Activated naive CD4-positive, alpha-beta T cell treated with anti-CD3 and anti-CD28 coated beads, Interleukin-2, amount 50 U/mL, for 16 hours (primary cell): ENCODE measurements at regions not wholly inside any gene's neighbourhood (a gene's known extent, or its start where the extent isn't known, plus 50 kb on each side); places are given as distances from the start of the nearest gene placed in this dataset.

ENCODE experiments used
- DNase-seq: peaks from one replicate; pipeline ENCODE4 v3.0.0-alpha.2; 2020

DNA sequence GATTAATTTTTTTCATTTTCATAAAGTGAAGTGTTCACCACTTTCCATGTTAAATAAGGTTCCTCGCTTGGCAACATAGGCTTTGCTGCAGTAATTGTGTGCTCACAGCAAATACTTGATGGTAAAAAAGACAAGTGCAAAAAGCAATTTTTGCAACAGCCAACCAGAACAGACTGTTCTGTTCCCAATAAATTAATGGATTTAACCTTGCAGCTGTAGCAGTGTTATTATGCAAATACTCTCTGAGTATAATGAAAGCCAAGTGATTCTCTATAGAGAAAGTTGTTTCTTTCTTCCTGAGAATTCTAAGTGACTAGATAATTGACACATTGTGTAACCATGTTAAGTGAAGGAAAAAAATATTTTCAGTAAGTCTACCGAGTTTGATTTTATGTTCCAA, 183.7 kb upstream of the NAALADL2 start:
- DNase-seq = no peak

DNA sequence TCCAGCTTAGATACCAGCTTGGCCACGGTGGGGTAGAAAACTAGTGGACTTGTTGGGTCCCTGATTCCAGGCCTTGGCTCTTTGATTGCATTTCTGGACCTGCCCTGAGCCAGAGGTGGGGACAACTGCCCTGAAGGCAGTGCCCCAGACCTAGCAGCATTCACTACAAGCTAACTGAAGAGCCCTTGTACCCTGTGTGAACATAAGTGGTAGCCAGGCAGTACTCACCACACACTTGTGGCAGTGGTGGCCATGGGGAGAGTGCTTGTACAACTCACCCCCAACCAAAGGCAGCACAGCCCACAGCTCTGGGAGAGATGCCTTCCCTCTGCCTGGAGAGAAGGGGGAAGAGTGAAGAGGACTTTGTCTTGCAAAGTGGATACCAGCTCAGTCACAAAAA, 177.3 kb upstream of the NAALADL2 start:
- no peak for DNase-seq

DNA sequence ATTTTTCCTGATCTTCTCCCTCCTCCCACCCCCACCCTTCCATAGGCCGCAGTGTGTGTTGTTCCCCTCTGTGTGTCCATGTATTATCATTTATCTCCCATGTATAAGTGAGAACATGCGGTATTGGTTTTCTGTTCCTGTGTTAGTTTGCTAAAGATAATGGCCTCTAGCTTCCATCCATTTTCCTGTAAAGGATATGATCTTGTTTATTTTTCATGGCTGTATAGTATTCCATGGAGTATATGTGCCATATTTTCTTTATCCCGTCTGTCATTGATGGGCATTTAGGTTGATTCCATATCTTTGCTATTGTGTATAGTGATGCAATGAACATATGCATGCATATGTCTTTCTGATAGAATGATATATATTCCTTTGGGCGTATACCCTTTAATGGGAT, 173.3 kb upstream of the NAALADL2 start:
- DNase-seq = no peak

DNA sequence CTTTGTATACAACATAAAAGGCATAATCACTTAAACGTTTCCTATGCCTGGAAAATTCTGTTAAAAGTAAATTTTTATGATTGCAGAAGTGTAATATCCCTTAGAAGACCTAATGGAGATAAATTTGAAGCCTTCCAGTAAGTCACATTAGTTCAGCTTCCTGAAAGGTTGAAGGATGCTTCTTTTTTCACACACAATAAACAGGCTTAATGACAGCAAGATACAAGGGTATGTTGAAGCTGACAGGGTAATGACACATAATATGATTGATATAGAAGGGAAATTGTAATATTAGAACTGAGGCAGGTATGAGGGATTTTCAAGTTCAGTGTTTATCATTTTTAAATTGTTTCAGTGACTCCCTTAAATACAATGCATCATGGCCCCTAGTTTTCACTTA, 161.8 kb upstream of the NAALADL2 start:
- no peak for DNase-seq

DNA sequence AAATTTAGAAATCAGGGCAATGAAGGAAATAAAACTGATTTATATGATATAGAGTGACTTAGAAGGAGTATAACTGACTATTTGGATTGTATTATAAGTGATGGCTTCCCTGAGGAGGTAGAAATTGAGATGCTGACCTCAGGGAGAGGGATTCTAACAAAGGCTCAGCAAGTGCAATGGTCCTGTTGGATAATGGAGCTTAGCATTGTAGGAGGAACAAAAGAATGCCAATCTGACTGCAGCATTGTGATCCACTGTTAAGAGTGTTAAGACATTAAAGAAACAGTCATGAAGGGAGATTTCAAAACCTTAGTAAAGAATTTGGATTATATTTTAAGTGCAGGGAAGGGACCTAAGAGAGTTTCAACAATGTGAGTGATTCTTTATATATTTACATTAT, 158.4 kb upstream of the NAALADL2 start:
- no peak for DNase-seq

DNA sequence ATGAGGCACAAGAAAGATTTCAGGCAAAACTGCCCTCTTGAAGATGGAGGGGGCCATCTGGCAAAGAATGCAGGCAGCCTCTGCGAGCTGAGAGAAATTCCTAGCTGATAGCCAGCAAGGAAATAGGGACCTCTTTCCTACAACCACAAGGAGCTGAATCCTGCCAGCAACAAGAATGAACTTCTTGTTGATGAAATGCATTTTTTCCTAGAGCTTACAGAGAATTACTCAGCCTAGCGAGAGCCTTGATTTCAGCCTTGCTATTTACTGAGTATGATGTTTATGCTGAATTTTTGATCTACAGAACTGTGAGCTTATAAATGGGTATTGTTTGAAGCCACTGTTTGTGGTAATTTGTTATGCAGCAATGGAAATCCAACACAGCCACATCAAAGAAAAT, 148.5 kb upstream of the NAALADL2 start:
- no peak for DNase-seq

DNA sequence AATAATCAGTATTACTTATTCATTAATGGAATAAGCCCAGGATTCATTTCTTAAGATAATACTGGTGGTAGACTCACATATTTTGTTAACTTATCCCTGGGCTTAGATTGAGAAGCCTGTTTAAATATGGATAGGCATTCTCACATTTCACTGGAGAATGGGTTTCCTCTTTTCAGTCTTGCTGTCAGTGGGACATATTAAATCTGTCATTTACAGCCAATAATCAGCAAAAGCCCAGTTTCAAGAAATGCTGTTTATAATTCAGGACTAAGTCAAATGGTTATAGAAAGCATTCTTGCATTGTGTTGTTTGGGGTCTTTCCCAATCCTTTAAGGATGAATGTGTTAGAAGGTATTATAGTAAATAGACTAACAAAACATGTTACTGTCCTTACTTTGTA, 143.7 kb upstream of the NAALADL2 start:
- no peak for DNase-seq

DNA sequence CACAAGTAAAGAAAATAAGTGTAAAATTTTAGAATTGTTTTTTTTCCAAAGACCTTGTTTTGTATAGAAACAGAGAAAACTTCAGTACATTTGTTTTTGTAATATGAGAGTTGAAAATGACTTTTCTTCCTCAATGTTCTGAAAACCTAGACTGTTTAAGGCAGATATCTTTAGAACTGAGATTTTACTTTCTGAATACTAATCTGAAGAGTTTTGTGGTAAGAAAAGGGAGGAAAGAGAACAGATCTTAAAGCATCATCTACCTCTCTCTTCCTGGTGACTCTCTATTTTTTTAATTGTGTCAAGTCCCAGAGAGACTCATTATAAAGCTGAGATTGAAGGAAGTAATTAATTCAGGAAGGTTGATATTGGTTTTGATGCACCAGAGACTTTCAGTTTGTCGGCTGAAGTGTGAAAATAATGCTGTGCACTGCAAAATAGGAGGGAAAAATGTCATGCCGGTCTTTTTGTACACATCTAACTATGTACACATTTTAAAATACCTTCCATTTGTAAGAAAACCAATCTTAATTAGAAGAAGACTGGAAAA, 142.1 kb upstream of the NAALADL2 start:
- DNase-seq = no peak

DNA sequence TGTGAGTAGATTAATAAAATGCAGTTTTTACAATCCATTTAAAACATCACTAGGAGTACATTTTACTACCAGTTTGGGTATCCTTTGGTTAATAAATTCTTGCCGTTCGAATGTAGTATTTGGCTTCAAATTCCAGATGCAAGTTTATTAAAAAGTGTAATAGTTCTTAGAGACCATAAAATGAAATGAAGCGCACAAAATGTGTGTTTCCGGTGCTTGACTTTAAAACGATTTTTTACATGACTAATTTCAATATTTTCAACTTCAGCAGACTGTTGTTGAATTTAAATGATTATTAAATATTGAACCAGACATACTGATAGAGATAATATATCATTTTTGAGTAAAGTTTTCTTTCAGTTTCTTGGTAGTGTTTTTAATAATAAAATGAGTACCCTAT, 138.4 kb upstream of the NAALADL2 start:
- DNase-seq = no peak

DNA sequence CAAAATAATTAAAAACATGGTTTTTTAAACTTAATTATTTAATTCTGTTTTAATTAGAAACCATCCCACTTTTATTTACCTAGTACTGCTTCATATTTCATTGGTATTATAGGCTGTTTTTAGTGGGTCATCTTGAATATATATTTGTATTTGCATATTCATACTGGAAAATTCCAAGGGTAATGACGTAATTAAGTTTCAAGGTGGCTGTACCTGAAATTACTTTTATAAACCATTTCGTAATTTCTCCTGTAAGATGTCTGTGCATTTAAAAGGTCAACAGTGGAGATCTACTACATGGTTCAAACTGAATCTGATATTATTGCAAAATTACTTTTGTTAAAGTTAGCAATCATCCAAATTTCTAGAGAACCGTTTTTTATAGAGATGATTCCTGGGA, 133.8 kb upstream of the NAALADL2 start:
- DNase-seq = no peak

DNA sequence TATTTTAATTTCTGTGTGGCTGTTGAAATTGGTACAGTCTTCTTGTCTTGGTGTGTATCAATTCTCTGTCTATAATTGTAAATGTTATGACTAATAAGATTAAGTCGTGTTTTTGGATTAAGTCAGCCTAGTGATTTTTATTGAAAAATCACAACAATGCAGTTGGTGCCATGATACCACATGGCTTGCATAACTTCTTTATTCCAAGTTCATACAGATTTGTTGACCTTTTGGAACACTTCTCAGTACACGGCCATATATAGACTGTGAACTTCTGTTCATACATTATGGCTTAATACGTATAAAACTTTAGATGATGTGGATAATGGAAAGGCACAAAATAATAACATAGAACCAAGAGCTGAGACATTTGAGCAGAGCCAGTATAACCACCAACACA, 121.2 kb upstream of the NAALADL2 start:
- DNase-seq = no peak

DNA sequence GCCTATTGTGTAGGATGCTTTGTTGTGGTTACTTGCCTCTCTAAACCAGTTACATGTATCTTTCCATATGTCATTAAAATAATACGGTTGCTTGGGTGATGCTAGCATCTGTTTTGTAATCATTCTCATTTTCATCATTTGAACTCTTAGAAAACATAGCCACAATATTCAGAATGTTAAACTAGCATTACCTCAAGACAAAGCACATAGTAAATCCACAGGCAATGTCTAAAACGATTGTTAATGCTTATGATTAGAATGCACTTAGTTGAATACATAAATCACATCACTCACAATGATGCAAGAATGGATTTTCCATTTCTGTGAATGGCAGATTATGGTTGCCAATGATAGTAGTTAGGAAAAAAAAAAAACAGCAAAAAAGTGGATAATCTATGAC, 110.0 kb upstream of the NAALADL2 start:
- DNase-seq = no peak

DNA sequence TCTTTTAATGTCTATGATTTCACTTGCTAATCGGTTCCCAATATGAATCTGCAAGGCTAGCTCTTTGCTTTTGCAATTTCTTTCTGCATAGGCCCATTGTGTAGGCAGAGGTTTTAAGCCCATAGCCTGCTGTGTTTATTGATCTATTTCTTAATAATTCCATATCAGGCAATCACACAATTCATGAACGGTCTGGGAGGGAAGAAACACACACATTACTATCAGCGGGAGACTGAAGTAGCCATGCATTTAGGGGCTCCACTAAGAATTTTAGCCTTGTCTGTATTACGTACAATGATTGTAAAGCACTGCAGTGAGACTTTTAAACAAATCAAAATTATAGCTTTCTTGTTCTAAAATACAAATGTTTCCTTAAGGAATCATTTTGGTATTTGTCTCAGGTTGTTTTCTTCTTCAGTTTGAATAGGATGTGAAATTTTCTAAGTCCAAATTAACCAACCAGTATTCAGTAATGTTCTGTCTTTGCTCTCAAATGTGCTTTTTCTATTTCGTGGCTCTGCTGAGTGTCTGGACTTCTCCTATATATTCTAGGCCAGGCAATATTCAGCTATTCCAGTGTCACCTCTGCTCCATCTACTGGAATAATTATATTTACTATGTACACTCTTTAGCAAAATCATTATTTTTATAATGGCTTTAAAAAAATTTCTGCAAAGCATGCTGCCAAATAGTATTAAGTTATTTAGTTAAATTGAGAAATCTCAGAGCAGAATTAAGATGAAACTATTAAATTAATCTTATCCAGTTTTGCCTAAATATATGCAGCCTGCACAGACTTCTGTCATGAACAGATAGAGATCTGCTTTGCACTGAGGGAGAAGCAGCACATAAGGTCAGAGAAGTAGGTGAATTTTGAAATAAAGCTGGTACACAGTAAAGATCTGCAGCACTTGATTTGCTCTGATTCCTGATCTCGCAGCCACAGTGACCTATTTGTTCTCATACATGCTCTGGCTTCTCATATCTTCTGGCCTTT, 103.0 kb upstream of the NAALADL2 start:
- no peak for DNase-seq

DNA sequence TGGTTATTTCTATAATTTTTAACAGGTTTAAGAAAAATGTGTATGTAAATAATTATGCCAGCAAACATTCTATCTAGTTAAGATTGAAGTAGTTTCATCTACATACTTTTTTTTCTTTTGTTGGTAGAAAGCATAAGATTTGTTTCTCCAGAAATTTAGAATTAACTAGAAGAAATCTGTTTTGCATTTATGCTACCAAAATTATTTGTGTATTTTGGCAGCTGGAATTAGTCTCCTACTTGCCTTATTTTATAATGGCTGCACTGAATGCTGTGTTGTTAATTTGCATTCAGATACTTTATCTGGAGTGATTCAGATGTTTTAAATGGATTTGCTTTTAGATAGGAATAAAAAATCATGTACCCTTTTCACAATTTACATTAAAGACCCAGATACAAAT, 100.2 kb upstream of the NAALADL2 start:
- no peak for DNase-seq

DNA sequence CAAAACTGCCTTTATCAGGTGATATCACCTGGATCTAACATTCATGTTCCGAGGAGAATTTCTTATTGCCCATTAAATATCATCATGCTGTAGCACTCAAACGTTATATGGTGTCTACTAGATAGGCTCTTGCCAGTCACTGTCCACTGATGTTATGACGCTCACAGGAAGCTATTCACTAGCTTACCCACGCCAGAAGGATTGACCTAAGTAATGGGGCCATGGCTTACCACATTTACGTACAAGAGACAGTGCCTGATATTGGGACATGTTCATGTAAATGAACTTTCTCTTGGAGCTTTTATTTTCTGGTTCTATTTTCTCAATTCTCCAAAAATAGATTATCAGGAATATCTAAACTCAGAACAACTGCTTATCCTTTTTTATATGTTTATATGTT, 91.7 kb upstream of the NAALADL2 start:
- DNase-seq = no peak

DNA sequence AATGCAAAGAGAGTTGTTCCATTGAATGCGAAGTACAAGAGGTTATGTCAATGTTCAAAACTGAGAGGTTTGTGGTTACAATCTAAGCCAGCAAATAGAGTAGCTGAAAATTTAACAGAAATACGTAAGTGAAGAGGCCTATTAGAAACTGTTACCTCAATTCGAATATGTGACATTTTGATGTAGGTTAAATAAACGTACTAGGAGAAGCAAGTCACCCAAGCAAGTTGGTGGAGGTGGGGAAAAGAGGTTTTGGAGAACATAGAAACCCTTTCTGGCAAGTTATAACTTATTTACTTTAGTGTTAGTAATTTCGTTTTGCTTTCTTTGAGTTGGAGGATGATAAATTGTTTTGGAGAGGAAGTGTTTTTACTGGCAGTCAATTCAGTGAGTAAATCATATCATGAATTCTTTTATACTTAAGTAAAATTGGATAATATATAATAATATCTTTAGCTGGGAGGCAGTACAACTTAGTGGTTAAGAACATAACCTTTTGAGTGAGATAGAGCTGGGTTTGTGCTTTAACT, 91.2 kb upstream of the NAALADL2 start:
- no peak for DNase-seq

DNA sequence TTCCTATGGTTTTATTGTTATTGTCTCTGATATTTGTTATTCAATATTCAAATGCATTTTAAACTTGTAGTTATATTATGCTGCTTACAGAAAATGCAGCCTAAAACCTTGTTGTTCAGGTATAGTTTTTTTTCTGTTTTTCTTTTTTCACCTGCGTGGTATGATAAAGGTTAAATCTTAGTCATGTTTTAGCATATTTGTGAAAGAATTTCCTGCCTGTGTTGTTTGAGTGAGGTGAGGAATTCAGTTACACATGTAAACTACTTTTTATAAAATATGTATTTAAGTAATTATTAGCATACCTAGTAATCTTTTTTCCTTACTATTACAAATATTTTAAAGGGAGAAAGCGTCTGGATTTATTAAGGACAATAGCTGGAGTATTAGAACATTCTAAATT, 90.0 kb upstream of the NAALADL2 start:
- DNase-seq = no peak

DNA sequence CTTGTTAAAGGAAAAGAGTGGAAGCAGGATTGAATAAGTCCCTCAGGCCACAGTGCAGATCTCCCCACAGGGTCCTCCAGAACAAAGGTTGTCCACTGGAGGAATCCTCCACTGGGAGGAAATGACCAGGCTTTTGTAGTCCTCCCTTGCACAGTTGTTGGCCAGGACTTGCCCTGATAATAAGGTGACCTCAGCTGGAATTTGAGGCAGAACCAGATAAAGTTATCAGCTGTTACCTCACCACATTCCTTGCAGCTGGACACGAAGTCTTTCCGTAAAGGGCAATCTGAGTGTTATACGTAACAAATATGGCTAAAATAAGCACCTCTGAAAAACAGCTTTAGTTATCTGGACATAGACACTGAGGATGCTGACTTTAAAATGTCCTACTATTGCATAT, 83.5 kb upstream of the NAALADL2 start:
- no peak for DNase-seq

DNA sequence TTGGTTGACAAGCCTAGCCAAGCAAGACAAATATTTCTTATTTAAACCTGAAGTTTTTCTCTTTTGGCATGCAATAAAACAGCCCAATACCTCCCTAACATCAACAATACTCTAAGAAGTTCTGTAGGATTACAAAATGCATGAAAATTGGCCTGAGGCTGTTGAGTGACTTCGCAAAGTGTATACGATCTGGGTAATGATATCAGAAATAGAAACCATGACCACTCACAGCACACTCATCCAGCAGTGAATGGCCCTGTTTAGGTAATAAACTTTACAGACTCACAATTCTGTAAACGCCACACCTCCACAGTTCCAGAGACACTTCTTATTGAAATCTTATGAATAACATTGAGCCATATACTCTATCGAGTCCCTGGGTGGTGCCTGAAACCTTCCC, 83.0 kb upstream of the NAALADL2 start:
- no peak for DNase-seq

DNA sequence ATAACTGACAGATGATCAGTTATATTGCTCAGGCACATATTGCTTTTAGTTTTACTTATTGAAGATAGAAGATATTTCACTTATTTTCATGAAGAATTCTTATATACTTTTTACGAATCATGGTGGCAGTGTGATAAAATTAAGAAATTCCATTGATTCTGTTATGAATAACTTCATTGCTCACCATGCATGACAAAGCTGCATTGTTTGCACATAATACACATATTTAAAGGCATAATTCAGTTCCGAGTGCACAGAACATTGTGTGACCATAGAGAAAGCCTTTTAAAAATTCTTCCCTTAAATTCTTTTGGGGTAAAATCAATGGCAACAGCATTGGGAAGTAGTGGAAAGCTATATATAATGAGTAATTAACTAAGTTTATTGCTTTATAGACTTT, 82.5 kb upstream of the NAALADL2 start:
- no peak for DNase-seq

DNA sequence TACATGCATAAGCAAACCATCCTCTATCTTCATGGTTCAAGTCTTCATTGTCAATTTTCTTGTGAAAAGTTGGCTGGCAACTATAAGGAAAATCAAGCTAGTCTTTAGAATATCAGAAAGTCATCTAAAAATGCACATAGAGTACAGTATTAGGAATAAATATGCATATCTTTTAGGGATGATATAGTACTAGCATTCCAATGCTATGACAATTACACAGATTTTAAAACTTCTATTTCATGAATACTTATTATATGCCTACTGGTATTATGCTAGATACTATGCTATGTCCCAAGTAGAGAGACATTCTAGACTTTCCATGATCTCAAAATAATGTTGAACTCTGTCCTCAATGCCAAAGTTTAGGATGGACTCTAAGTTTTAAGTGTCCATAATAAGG, 81.3 kb upstream of the NAALADL2 start:
- no peak for DNase-seq

DNA sequence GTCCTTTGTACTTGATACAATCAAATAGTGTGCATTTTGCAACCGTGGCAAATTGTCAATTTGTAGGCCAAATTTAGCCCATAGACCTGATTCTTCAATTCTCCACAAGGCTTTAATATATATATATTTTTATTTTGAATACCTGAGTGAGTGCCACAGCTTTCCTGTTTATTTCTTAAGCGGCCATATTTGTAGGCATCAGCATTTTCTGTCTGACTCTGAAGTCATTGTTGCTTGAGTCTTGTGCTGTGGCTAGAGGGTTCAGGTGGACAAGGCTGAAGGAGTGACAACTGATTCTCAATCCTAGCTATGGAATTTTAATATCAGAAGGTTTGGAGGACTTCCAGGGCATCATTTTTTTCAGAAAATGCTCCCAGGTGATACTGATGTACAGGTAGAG, 75.6 kb upstream of the NAALADL2 start:
- no peak for DNase-seq

DNA sequence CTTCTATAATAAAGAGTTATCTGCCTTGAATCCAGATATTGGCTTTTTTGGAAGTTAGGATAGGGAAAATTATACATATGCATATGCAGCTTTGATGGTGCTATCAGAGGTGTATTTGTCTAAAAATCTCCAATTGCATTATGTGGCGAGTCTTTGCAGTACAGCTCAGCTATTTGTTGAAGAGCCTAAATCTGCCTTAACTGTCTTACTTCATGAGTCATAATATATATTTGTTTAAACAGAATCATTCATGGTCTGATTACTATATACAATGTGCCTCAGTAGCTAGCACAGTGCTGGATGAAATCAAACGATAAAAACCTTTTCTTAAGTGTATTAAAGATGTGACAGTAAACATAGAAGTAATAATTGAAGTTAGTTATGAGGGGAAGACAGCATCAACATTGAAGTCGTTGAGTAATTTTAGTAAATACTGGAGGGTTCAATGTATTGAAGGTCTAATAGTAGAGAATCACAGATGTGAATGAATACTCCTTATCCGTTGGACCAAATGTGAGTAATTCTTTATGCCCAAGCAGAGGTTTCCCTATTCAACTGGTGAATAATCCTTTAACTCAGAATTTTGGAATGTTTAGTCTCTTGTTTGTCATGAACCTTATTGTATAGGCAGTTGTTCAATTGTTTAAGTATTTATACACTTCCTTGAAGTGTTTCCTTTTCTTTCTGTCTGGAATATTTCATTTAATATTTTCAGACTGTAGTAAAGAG, 74.8 kb upstream of the NAALADL2 start:
- DNase-seq = no peak

DNA sequence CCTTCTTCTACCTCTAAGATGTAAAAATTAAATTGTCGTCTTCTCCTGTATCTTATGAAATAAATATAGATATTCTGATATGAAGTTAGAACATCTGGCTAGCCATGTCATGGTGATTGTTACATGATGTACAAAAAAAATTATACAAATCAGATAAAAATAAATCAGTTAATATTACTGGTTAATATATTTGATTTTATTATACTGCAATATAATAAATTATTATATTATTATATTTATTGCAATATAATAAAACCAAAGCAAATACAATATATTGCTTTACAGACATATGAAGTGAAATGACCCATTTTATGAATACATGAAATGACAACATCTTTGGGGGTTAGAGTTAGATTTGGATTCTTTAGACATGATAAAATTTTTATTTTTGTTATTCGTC, 72.3 kb upstream of the NAALADL2 start:
- no peak for DNase-seq
